ENCODE measurements at regions not wholly inside any gene's neighbourhood (a gene's known extent, or its start where the extent isn't known, plus 50 kb on each side); places are given as distances from the start of the nearest gene placed in this dataset.

DNA sequence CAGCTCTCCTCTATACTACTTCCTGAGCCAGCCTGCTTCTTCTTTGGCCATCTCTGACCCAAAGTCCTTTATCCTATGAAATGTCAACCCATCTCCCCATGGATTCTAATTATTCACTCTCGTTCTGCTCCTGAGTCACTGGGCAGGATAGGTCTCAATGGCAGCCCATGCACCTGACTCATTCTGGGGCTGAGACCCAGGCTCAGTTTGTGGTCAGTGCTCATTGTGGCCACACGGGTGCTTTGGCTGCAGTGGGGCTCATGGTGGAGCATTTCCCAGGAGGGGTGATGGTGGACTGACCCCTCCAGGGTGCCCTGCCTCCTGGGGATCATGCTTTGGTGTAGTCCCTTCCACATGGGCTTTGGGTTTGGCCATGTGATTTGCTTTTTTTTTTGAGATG, 154.8 kb upstream of the WSCD1 start:
- TF ChIP-seq, protein P1, sequence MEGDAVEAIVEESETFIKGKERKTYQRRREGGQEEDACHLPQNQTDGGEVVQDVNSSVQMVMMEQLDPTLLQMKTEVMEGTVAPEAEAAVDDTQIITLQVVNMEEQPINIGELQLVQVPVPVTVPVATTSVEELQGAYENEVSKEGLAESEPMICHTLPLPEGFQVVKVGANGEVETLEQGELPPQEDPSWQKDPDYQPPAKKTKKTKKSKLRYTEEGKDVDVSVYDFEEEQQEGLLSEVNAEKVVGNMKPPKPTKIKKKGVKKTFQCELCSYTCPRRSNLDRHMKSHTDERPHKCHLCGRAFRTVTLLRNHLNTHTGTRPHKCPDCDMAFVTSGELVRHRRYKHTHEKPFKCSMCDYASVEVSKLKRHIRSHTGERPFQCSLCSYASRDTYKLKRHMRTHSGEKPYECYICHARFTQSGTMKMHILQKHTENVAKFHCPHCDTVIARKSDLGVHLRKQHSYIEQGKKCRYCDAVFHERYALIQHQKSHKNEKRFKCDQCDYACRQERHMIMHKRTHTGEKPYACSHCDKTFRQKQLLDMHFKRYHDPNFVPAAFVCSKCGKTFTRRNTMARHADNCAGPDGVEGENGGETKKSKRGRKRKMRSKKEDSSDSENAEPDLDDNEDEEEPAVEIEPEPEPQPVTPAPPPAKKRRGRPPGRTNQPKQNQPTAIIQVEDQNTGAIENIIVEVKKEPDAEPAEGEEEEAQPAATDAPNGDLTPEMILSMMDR (IDR thresholded peaks at IDR 0.05; ENCODE audit: low read depth, low read length), result no peak
- no peak for TF ChIP-seq EZH2phosphoT487 (IDR thresholded peaks at IDR 0.05; ENCODE audit: low read depth)
